Tibial nerve (tissue), 3 donors: ENCODE measurements at regions not wholly inside any gene's neighbourhood (a gene's known extent, or its start where the extent isn't known, plus 50 kb on each side); places are given as distances from the start of the nearest gene placed in this dataset.

Experiments
- CTCF ChIP-seq, 5 experiments: fragments of 200-600 bp in 3 of 5; fragments of 450-650 bp in 2 of 5; sonication (generic) in 3 of 5; IDR thresholded peaks; one replicate each; pipeline ENCODE4 v1.5.1; 2016 to 2019; ENCODE audit warnings: antibody characterized with exemption in 5 of 5, mild to moderate bottlenecking in 3 of 5, moderate library complexity in 2 of 5
- POLR2A ChIP-seq, 2 donors: fragments of 450-650 bp; IDR thresholded peaks; one replicate each; pipeline ENCODE4 v1.6.1; 2017; ENCODE audit warnings: antibody characterized with exemption in 2 of 2, mild to moderate bottlenecking in 2 of 2, moderate library complexity in 2 of 2

DNA sequence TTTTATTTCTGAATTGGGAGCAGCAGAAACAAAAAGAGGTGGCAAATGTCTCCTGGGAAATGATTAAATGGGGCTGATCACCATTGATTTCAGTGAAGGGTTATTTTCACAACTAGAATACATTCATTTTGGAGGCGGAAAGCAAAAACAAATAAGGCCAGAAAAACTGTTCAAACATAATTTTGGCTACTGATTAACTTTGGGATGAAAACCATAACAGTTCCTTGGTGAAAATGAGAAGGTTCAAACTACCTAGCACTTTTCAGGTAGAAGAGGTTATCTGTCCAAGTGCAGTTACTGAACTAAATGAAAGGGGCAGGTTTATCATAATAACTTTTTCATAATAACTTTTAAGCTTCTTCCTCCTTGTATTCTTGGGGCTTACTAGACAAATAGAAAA is 718.5 kb downstream of the CDH11 start:
- TF ChIP-seq POLR2A (IDR thresholded peaks at IDR 0.05) (no peak), CTCF (IDR thresholded peaks at IDR 0.05) (no peak)
